HG03045 (cell line): ENCODE measurements at regions not wholly inside any gene's neighbourhood (a gene's known extent, or its start where the extent isn't known, plus 50 kb on each side); places are given as distances from the start of the nearest gene placed in this dataset.
"Not testable (repeated sequence)": the region's sequence is repeated elsewhere in the genome, so short reads cannot be mapped to it uniquely, and the experiment has no call there.

ENCODE experiments used
- ATAC-seq: cut with Tn5 transposase; IDR thresholded peaks from one replicate; pipeline ENCODE4 v1.9.1; 2021; ENCODE audit warnings: mild to moderate bottlenecking, moderate library complexity; ENCODE audit not compliant: unreplicated experiment

- ATAC-seq, result no peak
These were observed 803.6 kb downstream of the RAPGEF2 start for GRCh38 chr4:159906517-159906916.

GRCh38 chr4:159910721-159911120, 807.8 kb downstream of the RAPGEF2 start:
- no peak for ATAC-seq

- ATAC-seq, result no peak
These were observed 819.2 kb downstream of the RAPGEF2 start for GRCh38 chr4:159922119-159922518.

- no peak for ATAC-seq
These were observed 822.9 kb downstream of the RAPGEF2 start for GRCh38 chr4:159925770-159926169.

- no peak for ATAC-seq
These were observed 824.0 kb downstream of the RAPGEF2 start for GRCh38 chr4:159926871-159927270.

- ATAC-seq, result no peak
These were observed 824.9 kb downstream of the RAPGEF2 start for GRCh38 chr4:159927781-159928180.

- ATAC-seq, result not testable (repeated sequence)
These were observed 831.7 kb downstream of the RAPGEF2 start for GRCh38 chr4:159934602-159935001.

GRCh38 chr4:159937595-159937994, 834.7 kb downstream of the RAPGEF2 start:
- peak; percentile 68 for ATAC-seq

GRCh38 chr4:159939681-159940080, 836.8 kb downstream of the RAPGEF2 start:
- ATAC-seq, result not testable (repeated sequence)

- ATAC-seq, result no peak
These were observed 838.2 kb downstream of the RAPGEF2 start for GRCh38 chr4:159941076-159941475.

- ATAC-seq, result no peak
These were observed 841.6 kb downstream of the RAPGEF2 start for GRCh38 chr4:159944477-159944876.

GRCh38 chr4:159946983-159947615, 844.2 kb downstream of the RAPGEF2 start:
- ATAC-seq, result peak; percentile 68

GRCh38 chr4:159950707-159951106, 847.8 kb downstream of the RAPGEF2 start:
- ATAC-seq, result no peak

GRCh38 chr4:159966746-159967145, 863.9 kb downstream of the RAPGEF2 start:
- ATAC-seq, result no peak

GRCh38 chr4:159976871-159977482, 874.1 kb downstream of the RAPGEF2 start:
- ATAC-seq, result not testable (repeated sequence)

- no peak for ATAC-seq
These were observed 875.2 kb downstream of the RAPGEF2 start for GRCh38 chr4:159977907-159978617.

GRCh38 chr4:159979351-159979750, 876.5 kb downstream of the RAPGEF2 start:
- no peak for ATAC-seq

- no peak for ATAC-seq
These were observed 877.1 kb downstream of the RAPGEF2 start for GRCh38 chr4:159979953-159980352.

GRCh38 chr4:159980826-159981468, 878.1 kb downstream of the RAPGEF2 start:
- ATAC-seq, result no peak

- ATAC-seq, result no peak
These were observed 878.6 kb downstream of the RAPGEF2 start for GRCh38 chr4:159981469-159981856.

GRCh38 chr4:159983082-159983481, 880.2 kb downstream of the RAPGEF2 start:
- no peak for ATAC-seq
